Aorta (tissue), 5 donors: ENCODE measurements at regions not wholly inside any gene's neighbourhood (a gene's known extent, or its start where the extent isn't known, plus 50 kb on each side); places are given as distances from the start of the nearest gene placed in this dataset.

Experiments used
- ATAC-seq: fragments of 200-7000 bp; cut with Tn5 transposase; one replicate; pipeline ENCODE4 v1.9.1; 2022; ENCODE audit warnings: moderate library complexity; ENCODE audit not compliant: low FRiP score
- DNase-seq, 2 donors: peaks; one replicate each; pipeline ENCODE4 v3.0.0-alpha.2; 2020
- H3K27ac ChIP-seq, 2 donors: one replicate each; pipeline ENCODE4 v1.5.1; 2013; ENCODE audit warnings: low read length in 2 of 2, mild to moderate bottlenecking in 2 of 2, moderate library complexity in 2 of 2, control low read depth in 1 of 2, inconsistent platforms in 1 of 2, low read depth in 1 of 2
- H3K27me3 ChIP-seq, 2 donors: one replicate each; pipeline ENCODE4 v1.6.1; 2013; ENCODE audit warnings: control low read depth in 1 of 2, low read length in 1 of 2, mild to moderate bottlenecking in 1 of 2, moderate library complexity in 1 of 2; ENCODE audit not compliant: insufficient read depth in 2 of 2, control insufficient read depth in 1 of 2
- H3K36me3 ChIP-seq, 2 donors: one replicate each; pipeline ENCODE4 v1.6.1; 2013; ENCODE audit warnings: control low read depth in 1 of 2, low read length in 1 of 2, mild to moderate bottlenecking in 1 of 2; ENCODE audit not compliant: insufficient read depth in 2 of 2, control insufficient read depth in 1 of 2
- H3K4me1 ChIP-seq, 2 donors: one replicate each; pipeline ENCODE4 v1.6.1; 2013; ENCODE audit warnings: low read length in 2 of 2, control low read depth in 1 of 2, mild to moderate bottlenecking in 1 of 2, moderate library complexity in 1 of 2; ENCODE audit not compliant: insufficient read depth in 2 of 2, control insufficient read depth in 1 of 2
- H3K4me3 ChIP-seq, 2 donors: one replicate each; pipeline ENCODE4 v1.5.1; 2013; ENCODE audit warnings: low read length in 2 of 2, control low read depth in 1 of 2, mild to moderate bottlenecking in 1 of 2
- H3K9me3 ChIP-seq: one replicate; pipeline ENCODE4 v1.6.1; 2013; ENCODE audit warnings: mild to moderate bottlenecking, low read length; ENCODE audit not compliant: control insufficient read depth
- WGBS, 2 donors: extraction: QIAGEN DNeasy Blood & Tissue Kit; methylation state at CpG; one replicate each; pipeline ENCODE4 v1.1.7; 2013; 5-methylcytosine and 5-hydroxymethylcytosine counted together
- intact Hi-C, 2 donors: fragments of 100-400 bp; cut with DNase I; formaldehyde crosslinking; loops; one replicate each; pipeline versions ENCODE4 v1.14.2 to v1.15.0; 2022
- donor health status: healthy with polysubstance abuse.
- donor health status: Bipolar disorder and iron deficiency.
- donor health status: DM: no; HTN: no; CAD: no.
- donor health status: DM: no; HTN: no; CAD: no.
- donor health status: DM: yes; HTN: yes; CAD: no.

DNA sequence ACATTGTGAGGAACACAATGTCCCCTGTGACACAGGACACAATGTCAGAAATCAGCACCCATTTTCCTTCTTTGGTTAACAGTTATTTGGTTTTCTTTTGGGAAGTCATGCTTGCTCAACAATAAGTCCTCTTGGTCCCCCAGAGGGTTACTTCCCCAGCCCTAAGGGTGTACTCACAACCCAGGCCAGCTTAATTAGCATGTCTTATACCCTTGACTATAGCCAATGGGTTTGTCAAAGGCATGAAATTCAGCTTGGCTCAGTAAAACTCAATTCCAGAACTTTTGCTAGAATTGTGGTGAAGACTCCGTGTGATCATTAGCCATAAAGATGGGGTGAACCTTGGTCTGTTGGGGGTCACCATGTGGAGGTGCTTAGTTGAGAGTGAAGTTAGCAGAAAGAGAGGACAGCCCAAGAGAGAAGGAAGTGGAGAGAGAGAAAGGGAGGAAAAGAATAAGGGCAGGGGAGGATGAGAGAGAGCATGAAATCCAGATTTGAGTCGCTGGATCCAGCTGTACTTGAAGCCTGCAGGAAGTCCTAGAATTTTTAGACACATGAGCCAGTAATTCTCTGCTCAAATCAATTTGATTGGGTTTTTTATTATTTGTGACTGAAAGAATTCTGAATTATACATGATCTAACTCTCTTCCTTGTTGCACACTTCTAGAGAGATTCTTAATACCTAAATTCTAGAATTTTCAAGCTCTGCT lies 321.3 kb upstream of the JAG1 start:
- no peaks in the 10 kb centered on the region for H3K4me1 ChIP-seq
- intact Hi-C loops, result no loop called here
- ATAC-seq (no peak), DNase-seq (no peak)
- 97 to 98% methylated on average over 2 of the region's 2 CpGs for WGBS, 2 donors
- H3K36me3 ChIP-seq, result no peaks in the 10 kb centered on the region
- H3K4me3 ChIP-seq, result no peak overlapping the region
- no peaks in the 10 kb centered on the region for H3K9me3 ChIP-seq
- no peaks in the 10 kb centered on the region for H3K27me3 ChIP-seq
- H3K27ac ChIP-seq, result no peak overlapping the region

DNA sequence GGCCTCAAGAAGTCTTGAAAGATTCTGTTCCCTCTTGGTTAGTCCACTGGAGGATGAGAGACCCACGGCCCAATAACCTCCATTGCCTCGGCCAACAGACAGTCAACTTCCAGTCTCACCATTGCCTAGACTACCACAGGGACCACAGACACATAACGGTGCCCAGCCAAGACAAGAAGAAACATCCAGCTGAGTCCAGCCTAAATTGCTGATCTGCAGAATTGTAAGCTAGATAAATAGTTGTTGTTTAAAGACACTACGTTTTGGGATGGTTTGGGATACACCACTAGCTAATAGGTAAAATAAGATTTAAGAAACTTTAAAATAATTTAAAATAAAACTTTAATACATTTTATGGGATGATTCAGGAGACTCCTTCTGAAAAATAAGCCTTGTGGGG lies 324.7 kb upstream of the JAG1 start:
- Histone ChIP-seq H3K27me3 (no peaks in the 10 kb centered on the region), H3K36me3 (no peaks in the 10 kb centered on the region), H3K4me1 (peaks cover 0 to 3% of the 10 kb centered on the region in 2 donors), H3K27ac (no peak overlapping the region), H3K9me3 (no peaks in the 10 kb centered on the region), H3K4me3 (no peak overlapping the region)
- ATAC-seq, result no peak
- WGBS, 2 donors, result 92 to 96% methylated on average over 4 of the region's 4 CpGs
- intact Hi-C loops, result no loop called here
- no peak for DNase-seq

DNA sequence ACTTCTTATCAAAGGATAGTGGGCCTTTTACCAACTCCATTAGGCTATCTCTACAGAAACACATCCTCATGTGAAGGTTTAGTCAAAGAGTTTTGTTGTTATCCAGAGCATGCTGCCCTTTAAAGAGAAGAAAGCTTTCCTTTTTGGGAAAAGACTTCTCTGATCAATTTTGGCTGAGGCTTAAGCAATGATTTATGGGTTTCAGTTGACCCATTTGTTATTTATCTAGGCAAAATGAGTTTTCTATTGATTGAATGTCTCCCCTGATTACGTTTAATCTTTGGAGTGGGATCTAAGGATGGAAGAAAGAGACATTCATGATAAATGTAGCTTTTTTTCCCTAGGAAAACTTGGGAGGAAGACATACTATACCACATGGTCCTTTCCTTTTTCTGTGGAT lies 326.6 kb upstream of the JAG1 start:
- DNase-seq (no peak), ATAC-seq (no peak)
- H3K4me1 ChIP-seq, result peaks cover 0 to 3% of the 10 kb centered on the region in 2 donors
- no peaks in the 10 kb centered on the region for H3K27me3 ChIP-seq
- no peak overlapping the region for H3K4me3 ChIP-seq
- H3K9me3 ChIP-seq, result no peaks in the 10 kb centered on the region
- H3K36me3 ChIP-seq, result no peaks in the 10 kb centered on the region
- WGBS, 2 donors, result 89 to 96% methylated on average over 1 of the region's 1 CpG
- intact Hi-C loops, result no loop called here
- H3K27ac ChIP-seq, result no peak overlapping the region

DNA sequence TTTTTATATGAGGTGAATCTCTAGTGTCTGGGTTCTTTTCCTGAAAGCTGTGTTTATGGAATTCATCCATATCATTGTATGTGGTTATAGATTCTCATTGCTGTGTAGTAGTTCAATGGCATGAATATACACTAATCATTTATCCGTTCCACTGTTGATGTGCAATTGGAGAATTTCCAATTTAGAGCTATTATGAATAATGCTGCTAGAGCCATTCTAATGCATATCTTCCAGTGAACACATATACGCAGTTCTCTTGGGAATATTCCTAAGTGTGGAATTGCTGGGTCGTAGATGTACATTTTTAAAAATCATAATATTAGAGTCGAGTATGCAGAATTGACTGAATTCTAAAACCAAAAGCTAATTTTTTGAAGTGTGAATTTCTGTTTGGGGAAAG lies 327.5 kb upstream of the JAG1 start:
- Histone ChIP-seq H3K36me3 (no peaks in the 10 kb centered on the region), H3K4me3 (no peak overlapping the region), H3K27ac (no peak overlapping the region), H3K4me1 (peaks cover 0 to 3% of the 10 kb centered on the region in 2 donors), H3K9me3 (no peaks in the 10 kb centered on the region), H3K27me3 (no peaks in the 10 kb centered on the region)
- intact Hi-C loops, result no loop called here
- no peak for ATAC-seq
- no peak for DNase-seq
- WGBS, 2 donors, result 69 to 71% methylated on average over 4 of the region's 4 CpGs

DNA sequence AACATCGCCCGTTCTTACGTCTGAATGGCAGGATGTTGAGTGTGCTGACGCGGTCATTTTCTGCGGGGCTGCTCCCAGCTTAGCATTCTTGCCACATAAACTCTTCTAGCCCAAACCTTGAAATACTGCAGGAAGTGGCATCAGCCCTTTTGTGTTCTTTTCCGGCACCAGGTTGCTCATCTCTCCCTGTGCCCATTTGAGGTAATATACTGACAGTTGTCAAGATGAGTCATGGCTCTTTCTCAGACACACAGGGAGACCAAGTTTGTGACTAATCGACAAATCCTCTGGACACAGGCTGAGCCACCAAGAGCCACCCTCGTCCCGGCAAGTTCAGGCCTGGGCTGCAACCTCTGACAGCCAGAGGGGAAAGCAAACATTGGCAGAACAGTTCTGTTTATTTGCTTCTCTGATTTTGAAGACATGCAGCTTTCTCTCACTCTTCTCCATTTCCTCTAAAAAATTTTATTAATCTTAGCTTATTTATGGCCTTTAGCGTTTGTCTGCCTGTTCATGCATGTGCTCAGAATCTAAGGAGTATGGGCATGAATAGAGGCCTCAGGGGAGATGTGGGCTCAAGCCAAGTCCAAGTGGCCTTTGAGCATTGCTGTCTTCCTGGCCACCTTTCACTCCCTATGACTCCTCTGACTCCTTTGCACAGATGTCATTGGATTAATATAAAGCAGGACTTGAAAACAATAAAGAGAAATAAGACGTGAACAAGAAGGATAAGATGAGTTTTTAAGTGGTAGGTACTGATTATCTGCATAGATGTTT lies 328.2 kb upstream of the JAG1 start:
- Histone ChIP-seq H3K27me3 (no peaks in the 10 kb centered on the region), H3K36me3 (no peaks in the 10 kb centered on the region), H3K4me1 (peaks cover 0 to 3% of the 10 kb centered on the region in 2 donors), H3K4me3 (no peak overlapping the region), H3K27ac (no peak overlapping the region), H3K9me3 (peaks cover 1% of the 10 kb centered on the region)
- intact Hi-C loops, result no loop called here
- peak; percentile 58 to 78 for DNase-seq
- WGBS, 2 donors, result 63 to 71% methylated on average over 12 of the region's 12 CpGs
- no peak for ATAC-seq

DNA sequence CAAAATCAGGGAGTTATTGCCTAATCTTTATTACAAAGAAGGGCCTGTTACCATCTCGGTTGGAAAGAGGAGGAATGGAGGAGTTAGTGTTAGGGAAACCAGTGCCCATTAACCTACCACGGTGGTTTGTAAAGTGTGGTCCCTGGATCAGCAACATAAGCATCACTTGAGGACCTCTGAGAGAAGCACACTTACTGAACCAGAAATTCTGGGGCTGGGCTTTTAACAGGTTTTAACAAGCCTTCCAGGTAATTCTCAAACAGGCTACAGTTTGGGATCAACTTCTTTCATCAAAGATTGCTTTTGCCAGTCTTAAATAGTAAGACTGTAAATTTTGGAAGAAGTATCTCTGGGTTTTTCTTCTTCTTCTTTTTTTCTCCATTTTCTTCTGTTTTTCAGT lies 329.5 kb upstream of the JAG1 start:
- no peak for ATAC-seq
- H3K36me3 ChIP-seq, result no peaks in the 10 kb centered on the region
- intact Hi-C loops, result no loop called here
- 91 to 93% methylated on average over 2 of the region's 2 CpGs for WGBS, 2 donors
- H3K4me1 ChIP-seq, result peaks cover 0 to 3% of the 10 kb centered on the region in 2 donors
- H3K27me3 ChIP-seq, result no peaks in the 10 kb centered on the region
- peaks cover 3% of the 10 kb centered on the region for H3K9me3 ChIP-seq
- no peak for DNase-seq
- no peak overlapping the region for H3K4me3 ChIP-seq
- no peak overlapping the region for H3K27ac ChIP-seq

DNA sequence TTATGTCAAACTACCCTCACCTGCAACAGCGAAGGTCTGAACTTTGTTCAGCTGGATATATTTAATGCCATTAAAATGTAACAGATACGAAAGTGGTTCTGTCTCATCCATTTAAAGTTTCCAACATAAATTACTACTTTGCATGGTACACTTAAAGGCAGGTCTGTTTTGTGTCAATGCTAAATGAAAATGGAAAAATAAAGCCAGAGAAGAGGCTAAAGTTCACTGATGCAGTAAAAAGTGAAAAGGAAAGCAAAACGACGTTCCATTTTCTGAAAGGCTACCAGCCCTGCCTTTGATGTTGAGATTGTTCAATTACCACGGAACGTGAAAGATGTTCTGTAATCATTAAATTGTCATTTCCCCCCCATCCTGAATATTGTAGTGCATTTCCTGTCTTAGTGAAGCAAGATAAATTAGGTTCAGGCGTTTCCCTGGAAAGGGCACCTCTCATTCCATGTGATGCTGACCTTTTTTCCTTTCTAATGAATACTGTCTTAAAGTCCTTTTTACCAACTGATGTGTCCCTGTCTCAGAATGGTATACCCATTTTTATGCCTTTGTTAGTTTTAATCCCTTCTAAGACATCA lies 334.7 kb upstream of the JAG1 start:
- Histone ChIP-seq H3K9me3 (peaks cover 3% of the 10 kb centered on the region), H3K4me1 (no peaks in the 10 kb centered on the region), H3K4me3 (no peak overlapping the region), H3K27ac (no peak overlapping the region), H3K36me3 (no peaks in the 10 kb centered on the region), H3K27me3 (no peaks in the 10 kb centered on the region)
- no peak for ATAC-seq
- intact Hi-C loops, result no loop called here
- DNase-seq, result no peak
- 83 to 86% methylated on average over 7 of the region's 7 CpGs for WGBS, 2 donors

DNA sequence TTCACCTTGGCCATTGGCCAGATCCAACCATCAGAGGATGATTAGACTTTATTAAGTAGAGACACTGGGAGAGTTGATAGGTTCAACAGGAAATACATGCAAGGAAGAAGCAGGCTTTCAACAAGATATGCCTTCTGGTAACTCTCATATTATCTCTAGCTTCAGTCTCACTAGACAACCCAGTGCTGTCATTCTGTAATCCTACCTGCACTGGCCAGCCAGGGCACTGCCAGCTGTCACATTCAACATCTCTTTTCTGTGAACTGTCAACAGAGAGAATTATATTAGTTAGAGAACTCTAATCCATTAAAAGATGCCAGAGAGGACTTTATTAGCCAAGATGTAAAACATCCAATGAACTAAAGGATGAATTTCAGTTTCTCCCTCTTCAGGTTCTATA lies 337.9 kb upstream of the JAG1 start:
- no peak for ATAC-seq
- H3K27me3 ChIP-seq, result no peaks in the 10 kb centered on the region
- no peak overlapping the region for H3K27ac ChIP-seq
- no peaks in the 10 kb centered on the region for H3K4me1 ChIP-seq
- DNase-seq, result no peak
- no peak overlapping the region for H3K4me3 ChIP-seq
- intact Hi-C loops, result loop anchor here in 1 of 2 donors (5.0 kb wide), 1 partner anchor 459 kb away; no protein-coding TSS in a partner anchor
- H3K9me3 ChIP-seq, result peaks cover 3% of the 10 kb centered on the region
- no peaks in the 10 kb centered on the region for H3K36me3 ChIP-seq
